HUES48 (cell line): ENCODE measurements at regions not wholly inside any gene's neighbourhood (a gene's known extent, or its start where the extent isn't known, plus 50 kb on each side); places are given as distances from the start of the nearest gene placed in this dataset.
A peak's percentile ranks its signal among the peaks of the same experiment; 100 is the strongest.

Source experiments
- H3K27ac ChIP-seq: one replicate; pipeline ENCODE4 v1.7.0; 2013; ENCODE audit warnings: low read depth, low read length, inconsistent platforms
- H3K27me3 ChIP-seq: 2 replicates; pipeline ENCODE4 v1.6.1; 2013; ENCODE audit warnings: mild to moderate bottlenecking, low read length; ENCODE audit not compliant: control insufficient read depth, insufficient read depth
- H3K36me3 ChIP-seq: 2 replicates; pipeline ENCODE4 v1.6.1; 2013; ENCODE audit warnings: low read length; ENCODE audit not compliant: control insufficient read depth, insufficient read depth
- H3K4me1 ChIP-seq: 2 replicates; pipeline ENCODE4 v1.6.1; 2013; ENCODE audit warnings: mild to moderate bottlenecking, low read length; ENCODE audit not compliant: control insufficient read depth, insufficient read depth
- H3K4me3 ChIP-seq: 2 replicates; pipeline ENCODE4 v1.5.1; 2013; ENCODE audit warnings: mild to moderate bottlenecking, low read depth, low read length
- H3K9ac ChIP-seq: 2 replicates; pipeline ENCODE4 v1.6.1; 2013; ENCODE audit warnings: mild to moderate bottlenecking, low read depth, low read length, moderate library complexity
- H3K9me3 ChIP-seq: 2 replicates; pipeline ENCODE4 v1.6.1; 2013; ENCODE audit warnings: low read length; ENCODE audit not compliant: control insufficient read depth, insufficient read depth

- no peaks in the 10 kb centered on the region for H3K9me3 ChIP-seq
- no peaks in the 10 kb centered on the region for H3K4me1 ChIP-seq
- no peak overlapping the region for H3K9ac ChIP-seq
- H3K27me3 ChIP-seq = no peaks in the 10 kb centered on the region
- H3K27ac ChIP-seq = no peak overlapping the region
- no peaks in the 10 kb centered on the region for H3K36me3 ChIP-seq
- no peak overlapping the region for H3K4me3 ChIP-seq
Observed at GRCh38 chr12:77334806-77335205, 269.4 kb upstream of the E2F7 start.

GRCh38 chr12:77328326-77328725 lies 263.0 kb upstream of the E2F7 start:
- Histone ChIP-seq H3K9ac (no peak overlapping the region), H3K4me1 (peaks cover 9% of the 10 kb centered on the region), H3K27me3 (peaks cover 27% of the 10 kb centered on the region), H3K27ac (no peak overlapping the region), H3K4me3 (no peak overlapping the region), H3K36me3 (no peaks in the 10 kb centered on the region), H3K9me3 (no peaks in the 10 kb centered on the region)

- peak overlapping the region; percentile 76 for H3K4me3 ChIP-seq
- H3K27ac ChIP-seq = no peak overlapping the region
- H3K27me3 ChIP-seq = peaks cover 33% of the 10 kb centered on the region
- H3K9me3 ChIP-seq = no peaks in the 10 kb centered on the region
- no peak overlapping the region for H3K9ac ChIP-seq
- no peaks in the 10 kb centered on the region for H3K36me3 ChIP-seq
- H3K4me1 ChIP-seq = peaks cover 10% of the 10 kb centered on the region
Observed at GRCh38 chr12:77325511-77326236, 260.3 kb upstream of the E2F7 start.

- Histone ChIP-seq H3K27me3 (peaks cover 33% of the 10 kb centered on the region), H3K27ac (peak overlapping the region; percentile 44), H3K9me3 (no peaks in the 10 kb centered on the region), H3K9ac (peak overlapping the region; percentile 41; the same call in 1 of the 2 replicates), H3K36me3 (no peaks in the 10 kb centered on the region), H3K4me3 (peak overlapping the region; percentile 76), H3K4me1 (peaks cover 17% of the 10 kb centered on the region)
Observed at GRCh38 chr12:77324763-77325468, 259.5 kb upstream of the E2F7 start.

- Histone ChIP-seq H3K9me3 (no peaks in the 10 kb centered on the region), H3K27ac (no peak overlapping the region), H3K27me3 (peaks cover 33% of the 10 kb centered on the region), H3K4me1 (peaks cover 20% of the 10 kb centered on the region), H3K4me3 (peak overlapping the region; percentile 76), H3K36me3 (no peaks in the 10 kb centered on the region), H3K9ac (no peak overlapping the region)
Observed at GRCh38 chr12:77324416-77324762, 259.0 kb upstream of the E2F7 start.

DNA sequence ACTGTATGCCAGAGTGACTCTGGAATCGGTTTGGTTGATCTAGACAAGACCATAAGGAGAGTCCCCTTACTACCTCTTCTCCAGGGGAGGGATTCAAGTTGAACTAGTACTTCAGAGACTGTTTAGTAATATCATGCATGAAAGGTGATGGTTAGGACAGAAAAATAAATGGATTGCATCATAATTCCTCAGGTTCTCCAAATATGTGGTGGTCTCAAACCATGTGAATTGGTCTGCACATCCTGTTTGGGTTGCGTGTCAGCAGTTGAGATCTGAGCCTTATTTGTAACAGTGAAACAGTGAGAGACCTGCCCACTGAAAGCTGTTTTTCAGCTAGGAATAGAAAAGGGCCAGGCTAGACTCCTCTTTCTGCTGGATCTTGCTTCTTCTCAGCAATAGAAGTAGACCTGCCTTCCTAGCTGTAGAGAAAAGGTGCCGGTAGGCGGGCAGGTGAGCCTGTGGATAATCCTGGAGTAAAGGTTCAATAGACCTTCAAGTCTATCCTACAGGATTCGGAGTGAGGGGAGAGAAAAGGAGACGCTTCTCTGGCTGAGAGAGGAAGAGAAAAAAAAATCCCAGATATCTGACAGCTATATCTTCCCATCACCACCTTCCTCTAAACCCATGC lies 258.5 kb upstream of the E2F7 start:
- Histone ChIP-seq H3K36me3 (no peaks in the 10 kb centered on the region), H3K27ac (no peak overlapping the region), H3K27me3 (peaks cover 33% of the 10 kb centered on the region), H3K9ac (no peak overlapping the region), H3K4me1 (peaks cover 25% of the 10 kb centered on the region), H3K4me3 (0 out of 2 replicates have a peak overlapping the region, but pooled peaks have one; percentile 76), H3K9me3 (no peaks in the 10 kb centered on the region)

DNA sequence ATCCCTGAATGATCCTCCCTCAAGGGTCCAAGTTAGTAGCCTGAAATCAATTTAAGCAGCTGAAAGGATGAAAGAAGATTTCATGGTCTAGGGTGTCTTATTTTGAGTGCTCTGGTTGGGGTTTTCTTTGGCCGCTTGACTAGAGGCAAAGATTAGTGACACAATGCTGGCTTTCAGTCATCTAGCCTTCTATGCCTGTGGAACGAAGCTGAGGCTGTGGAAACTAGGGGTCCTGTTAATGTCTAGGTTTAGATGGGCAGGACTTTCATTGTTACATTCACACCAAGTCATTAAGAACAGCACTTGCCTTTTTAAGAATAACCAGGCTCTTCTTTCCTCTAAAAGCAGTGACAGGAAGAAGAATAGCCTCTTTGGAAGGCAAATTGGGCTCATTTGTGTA lies 253.8 kb upstream of the E2F7 start:
- Histone ChIP-seq H3K36me3 (no peaks in the 10 kb centered on the region), H3K27ac (peak overlapping the region; percentile 27), H3K27me3 (peaks cover 13% of the 10 kb centered on the region), H3K4me1 (peaks cover 26% of the 10 kb centered on the region), H3K9ac (no peak overlapping the region), H3K9me3 (no peaks in the 10 kb centered on the region), H3K4me3 (no peak overlapping the region)

- Histone ChIP-seq H3K36me3 (no peaks in the 10 kb centered on the region), H3K4me1 (peaks cover 19% of the 10 kb centered on the region), H3K27me3 (no peaks in the 10 kb centered on the region), H3K27ac (no peak overlapping the region), H3K4me3 (no peak overlapping the region), H3K9ac (no peak overlapping the region), H3K9me3 (no peaks in the 10 kb centered on the region)
Observed at GRCh38 chr12:77315407-77315806, 250.0 kb upstream of the E2F7 start.

DNA sequence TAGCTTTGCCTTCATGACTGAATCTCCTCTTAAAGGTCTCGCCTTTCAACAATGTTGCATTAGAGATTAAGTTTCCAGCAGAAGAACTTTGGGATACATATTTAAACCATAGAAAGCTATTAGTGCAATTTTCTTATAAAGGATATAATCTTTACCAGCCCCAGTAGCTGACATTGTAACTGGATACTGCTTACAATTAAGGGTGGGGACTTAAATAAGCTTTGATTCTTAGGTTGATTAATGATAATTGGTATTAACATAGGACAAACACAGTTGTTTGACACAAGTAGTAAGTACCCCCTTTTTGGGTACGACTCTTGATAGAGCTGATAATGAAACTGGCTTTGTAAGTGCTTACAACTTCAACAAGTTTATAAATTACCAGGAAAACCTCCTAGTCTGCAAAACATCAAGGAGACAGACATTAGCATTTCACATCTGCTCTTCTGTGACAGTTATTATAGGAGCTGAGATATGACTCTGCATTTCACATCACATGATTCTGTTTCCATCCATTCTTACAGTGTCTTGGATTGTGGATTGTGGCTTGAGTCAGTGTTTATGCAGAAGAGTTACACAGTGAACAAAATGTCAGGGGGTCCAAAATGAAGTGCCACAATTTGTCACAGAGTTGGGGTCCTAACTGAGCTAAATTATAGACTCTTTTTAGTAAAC lies 249.1 kb upstream of the E2F7 start:
- Histone ChIP-seq H3K27ac (no peak overlapping the region), H3K4me1 (peaks cover 13% of the 10 kb centered on the region), H3K9me3 (no peaks in the 10 kb centered on the region), H3K36me3 (no peaks in the 10 kb centered on the region), H3K4me3 (no peak overlapping the region), H3K9ac (no peak overlapping the region), H3K27me3 (no peaks in the 10 kb centered on the region)

DNA sequence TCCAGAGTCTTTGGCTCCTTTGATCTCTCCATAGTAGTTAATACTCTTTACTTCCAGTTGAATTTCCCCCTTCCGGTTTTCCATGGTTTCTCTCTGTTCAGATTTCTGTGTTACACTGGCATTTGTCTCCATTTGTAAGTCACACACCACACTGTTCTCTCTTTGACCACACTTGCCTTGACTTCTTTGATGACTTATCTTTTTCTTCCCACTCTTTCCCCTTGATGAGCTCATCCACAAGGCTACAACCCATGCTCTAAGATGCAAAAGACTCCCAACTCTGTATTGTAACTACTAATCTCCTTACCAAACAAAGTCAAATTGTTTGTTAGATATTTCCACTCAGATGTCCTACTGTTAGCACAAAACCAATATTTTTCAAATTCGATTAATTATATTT lies 242.7 kb upstream of the E2F7 start:
- H3K9me3 ChIP-seq = no peaks in the 10 kb centered on the region
- H3K36me3 ChIP-seq = no peaks in the 10 kb centered on the region
- no peak overlapping the region for H3K4me3 ChIP-seq
- H3K4me1 ChIP-seq = no peaks in the 10 kb centered on the region; the same call in 1 of the 2 replicates
- no peaks in the 10 kb centered on the region for H3K27me3 ChIP-seq
- no peak overlapping the region for H3K27ac ChIP-seq
- H3K9ac ChIP-seq = no peak overlapping the region
